GM12878 (cell line): ENCODE measurements at regions not wholly inside any gene's neighbourhood (a gene's known extent, or its start where the extent isn't known, plus 50 kb on each side); places are given as distances from the start of the nearest gene placed in this dataset.

Experiments
- ATAC-seq: fragments of 200-7000 bp; cut with Tn5 transposase; 3 replicates; pipeline ENCODE4 v1.9.1; 2020; ENCODE audit warnings: mild to moderate bottlenecking, moderate library complexity
- BruUV-seq: library from RNA; stranded (reverse); fragments of 400-500 nt; replicated peaks from 2 replicates; lab custom pipeline; 2021; lab: Mats Ljungman, UMichigan
- CTCF ChIA-PET: fragments of 300-600 bp; sonication (Branson Sonifier 250); formaldehyde crosslinking; extraction: SDS; loops from one replicate; lab custom pipeline; 2021; ENCODE audit warnings: inconsistent platforms; lab: Yijun Ruan, JAX
- POLR2A ChIA-PET: fragments of 350-600 bp; formaldehyde crosslinking; extraction: SDS; loops from one replicate; lab custom pipeline; 2021; ENCODE audit warnings: inconsistent platforms; lab: Charles Lee
- RAD21 ChIA-PET: fragments of 300-600 bp; sonication (Branson Sonifier 250); formaldehyde crosslinking; loops from one replicate; lab custom pipeline; 2023; ENCODE audit warnings: antibody characterized with exemption; ENCODE audit not compliant: unreplicated experiment; lab: Charles Lee
- SMC1A ChIA-PET: fragments of 300-600 bp; sonication (Branson Sonifier 250); formaldehyde crosslinking; loops from one replicate; lab custom pipeline; 2023; ENCODE audit not compliant: unreplicated experiment, uncharacterized antibody; lab: Charles Lee
- DNase-seq: peaks from one replicate; pipeline ENCODE4 v3.0.0-alpha.2; 2011; ENCODE audit warnings: low read depth, low spot score
- FAIRE-seq: peaks from 3 replicates; lab custom pipeline; 2011; peaks lifted over from hg19 to GRCh38; lab: Jason Lieb, UNC
- H2AFZ ChIP-seq: 2 replicates; pipeline ENCODE4 v1.6.0; 2011; ENCODE audit warnings: low read depth, low read length, control low read depth; ENCODE audit not compliant: control insufficient read depth
- H3K27ac ChIP-seq: 2 replicates; pipeline ENCODE4 v1.5.1; 2011; ENCODE audit warnings: control low read depth; ENCODE audit not compliant: control insufficient read depth, insufficient read depth
- H3K27me3 ChIP-seq, 2 experiments: replicated peaks in 1 of 2; 2 replicates each; pipeline versions ENCODE4 v1.6.0 to v1.6.1; 2011; ENCODE audit warnings: low read length in 1 of 2; ENCODE audit not compliant: control insufficient read depth in 2 of 2, insufficient read depth in 2 of 2
- H3K36me3 ChIP-seq, 2 experiments: 2 replicates each; pipeline ENCODE4 v1.5.1; 2011; ENCODE audit warnings: low read length in 1 of 2; ENCODE audit not compliant: control insufficient read depth in 2 of 2, insufficient read depth in 2 of 2
- H3K4me1 ChIP-seq: 2 replicates; pipeline ENCODE4 v1.6.1; 2011; ENCODE audit warnings: mild to moderate bottlenecking, low read length, moderate library complexity, mixed read lengths; ENCODE audit not compliant: control insufficient read depth, insufficient read depth
- H3K4me2 ChIP-seq: 2 replicates; pipeline ENCODE4 v1.6.0; 2011; ENCODE audit warnings: control low read depth; ENCODE audit not compliant: control insufficient read depth, insufficient read depth
- H3K4me3 ChIP-seq: fragments of 200-600 bp; sonication (generic); 2 replicates; pipeline ENCODE4 v1.5.1; 2016
- H3K79me2 ChIP-seq: 2 replicates; pipeline ENCODE4 v1.6.0; 2011; ENCODE audit warnings: low read length; ENCODE audit not compliant: control insufficient read depth, insufficient read depth
- H3K9ac ChIP-seq: 2 replicates; pipeline ENCODE4 v1.8.0; 2011; ENCODE audit warnings: low read length, control low read depth, mixed read lengths; ENCODE audit not compliant: control insufficient read depth, insufficient read depth
- H3K9me3 ChIP-seq: replicated peaks from 3 replicates; pipeline ENCODE4 v1.5.1; 2011; ENCODE audit warnings: mild to moderate bottlenecking, low read length; ENCODE audit not compliant: control insufficient read depth, insufficient read depth
- H4K20me1 ChIP-seq: 2 replicates; pipeline ENCODE4 v1.6.0; 2011; ENCODE audit not compliant: control insufficient read depth, insufficient read depth
- CHD2 ChIP-seq: IDR thresholded peaks from 2 replicates; pipeline ENCODE4 v1.6.1; 2011; ENCODE audit warnings: low read depth, low read length, improper control_type of control experiment, borderline replicate concordance
- EED ChIP-seq: sonication (generic); IDR thresholded peaks from 2 replicates; pipeline ENCODE4 v1.6.1; 2016; ENCODE audit warnings: antibody characterized with exemption, low read depth
- ETV6 ChIP-seq, 2 experiments: fragments of 450-650 bp in 1 of 2; IDR thresholded peaks in 1 of 2; conservative IDR thresholded peaks in 1 of 2; 2 replicates each; pipeline ENCODE4 v1.6.1; 2014; ENCODE audit warnings: antibody characterized with exemption in 1 of 2, borderline replicate concordance in 1 of 2, low read depth in 1 of 2, mild to moderate bottlenecking in 1 of 2, moderate library complexity in 1 of 2
- HDAC6 ChIP-seq: fragments of 200-600 bp; sonication (generic); IDR thresholded peaks from one replicate; pipeline ENCODE4 v1.8.0; 2017; ENCODE audit warnings: antibody characterized with exemption; ENCODE audit not compliant: unreplicated experiment
- NFYB ChIP-seq: IDR thresholded peaks from 2 replicates; pipeline ENCODE4 v1.6.1; 2011; ENCODE audit warnings: low read depth, mild to moderate bottlenecking, low read length, improper control_type of control experiment, moderate library complexity; ENCODE audit not compliant: insufficient read depth
- PAX5 ChIP-seq: IDR thresholded peaks from 2 replicates; pipeline ENCODE4 v1.6.1; 2011; ENCODE audit warnings: low read depth, low read length, borderline replicate concordance
- PKNOX1 ChIP-seq: fragments of 450-650 bp; IDR thresholded peaks from 2 replicates; pipeline ENCODE4 v1.6.1; 2016; ENCODE audit warnings: mild to moderate bottlenecking
- TCF3 ChIP-seq: IDR thresholded peaks from 2 replicates; pipeline ENCODE4 v1.6.1; 2012; ENCODE audit warnings: low read depth, mild to moderate bottlenecking, low read length, borderline replicate concordance; ENCODE audit not compliant: insufficient read depth
- ZNF207 ChIP-seq: fragments of 450-650 bp; IDR thresholded peaks from 2 replicates; pipeline ENCODE4 v1.6.1; 2014; ENCODE audit warnings: antibody characterized with exemption, mild to moderate bottlenecking, borderline replicate concordance
- WGBS: methylation state at CpG from one replicate; pipeline ENCODE4 v1.1.6; 2016; ENCODE audit warnings: low lambda C conversion rate; ENCODE audit not compliant: insufficient replicate concordance, insufficient coverage; ENCODE audit errors: missing lambda C conversion rate; 5-methylcytosine and 5-hydroxymethylcytosine counted together
- in situ Hi-C: fragments of 300-500 bp; cut with MboI; formaldehyde crosslinking; loops from 9 replicates; pipeline ENCODE4 v1.14.3; 2018; ENCODE audit warnings: mixed read lengths
- intact Hi-C: fragments of 100-400 bp; cut with micrococcal nuclease; formaldehyde crosslinking; loops from one replicate; pipeline ENCODE4 v1.14.2; 2022; ENCODE audit not compliant: unreplicated experiment

- intact Hi-C loops (no loop called here), in situ Hi-C loops (no loop called here)
- DNase-seq (no peak), FAIRE-seq (no peak), ATAC-seq (no peak)
- 30% methylated on average over 2 of the region's 2 CpGs for WGBS
- BruUV-seq, result no TSS peak
- ChIA-PET RAD21 (no interaction called here), SMC1A (no interaction called here), POLR2A (no interaction called here), CTCF (no interaction called here)
- Histone ChIP-seq H3K27me3 (no peaks in the 10 kb centered on the region), H4K20me1 (no peaks in the 10 kb centered on the region), H3K4me3 (no peak overlapping the region), H3K9me3 (no peaks in the 10 kb centered on the region), H3K4me1 (no peaks in the 10 kb centered on the region), H3K9ac (no peak overlapping the region), H3K36me3 (no peaks in the 10 kb centered on the region), H2AFZ (no peak overlapping the region), H3K4me2 (no peak overlapping the region), H3K79me2 (no peaks in the 10 kb centered on the region), H3K27ac (no peak overlapping the region)
- TF ChIP-seq PKNOX1 (no peak), NFYB (no peak), ZNF207 (no peak)
Measured at GRCh38 chr12:60803147-60803546, 1207.3 kb downstream of the SLC16A7 start.

GRCh38 chr12:60805364-60805763, 1209.5 kb downstream of the SLC16A7 start:
- Histone ChIP-seq H3K79me2 (no peaks in the 10 kb centered on the region), H3K4me3 (no peak overlapping the region), H3K9ac (no peak overlapping the region), H3K4me1 (no peaks in the 10 kb centered on the region), H3K4me2 (no peak overlapping the region), H3K9me3 (no peaks in the 10 kb centered on the region), H4K20me1 (no peaks in the 10 kb centered on the region), H3K27ac (no peak overlapping the region), H3K36me3 (no peaks in the 10 kb centered on the region), H3K27me3 (no peaks in the 10 kb centered on the region), H2AFZ (no peak overlapping the region)
- in situ Hi-C loops, result no loop called here
- RAD21 ChIA-PET, result interaction anchor here (1.4 kb wide), 1 partner anchor 17 kb away, joined by 3 read pairs; no protein-coding TSS in a partner anchor
- no peak for DNase-seq
- intact Hi-C loops, result no loop called here
- 20% methylated on average over 4 of the region's 4 CpGs for WGBS
- CTCF ChIA-PET, result interaction anchor here (0.6 kb wide), 1 partner anchor 1200 kb away, joined by 3 read pairs; no protein-coding TSS in a partner anchor
- POLR2A ChIA-PET, result no interaction called here
- SMC1A ChIA-PET, result no interaction called here
- FAIRE-seq, result no peak
- no peak for ATAC-seq
- no TSS peak for BruUV-seq
- no peak for TF ChIP-seq EED
- TF ChIP-seq PAX5, result no peak
- TF ChIP-seq TCF3, result no peak
- no peak for TF ChIP-seq ETV6 (conservative IDR thresholded peaks at IDR 0.05 in 1 of 2, IDR thresholded peaks at IDR 0.05 in 1 of 2; ENCODE audit: borderline replicate concordance in 1 of 2, low read depth in 1 of 2)
- TF ChIP-seq HDAC6, result no peak
- TF ChIP-seq CHD2, result no peak
